Naive thymus-derived CD8-positive, alpha-beta T cell (primary cell): ENCODE measurements at regions not wholly inside any gene's neighbourhood (a gene's known extent, or its start where the extent isn't known, plus 50 kb on each side); places are given as distances from the start of the nearest gene placed in this dataset.

Experiments
- ATAC-seq, 2 donors: fragments of 150-1000 bp; cut with Tn5 transposase in 1 of 2; sonication (Bioruptor Pico), chemical (Tn5 transposase) in 1 of 2; 1 replicate in 1 of 2; 2 replicates in 1 of 2; pipeline ENCODE4 v1.10.0; 2021; ENCODE audit warnings: mild to moderate bottlenecking in 2 of 2, moderate library complexity in 2 of 2
- POLR2A ChIA-PET: fragments of 350-600 bp; sonication (Branson Sonifier 250); formaldehyde crosslinking; loops from one replicate; lab custom pipeline; 2021; ENCODE audit warnings: antibody characterized with exemption; lab: Charles Lee
- DNase-seq, 10 donors: peaks; one replicate each; pipeline versions ENCODE4 v3.0.0 to v3.0.0-alpha.2; 2020 to 2022
- H3K27ac Mint-ChIP-seq, 10 donors: one replicate each; pipeline ENCODE4 v1.8.0; 2020 to 2022; ENCODE audit warnings: mild to moderate bottlenecking in 10 of 10, mixed read lengths in 10 of 10, moderate library complexity in 4 of 10, inconsistent platforms in 1 of 10
- H3K27me3 Mint-ChIP-seq, 5 donors: one replicate each; pipeline ENCODE4 v1.8.0; 2021 to 2022; ENCODE audit warnings: mixed read lengths in 5 of 5
- H3K36me3 Mint-ChIP-seq, 3 donors: one replicate each; pipeline ENCODE4 v1.8.0; 2020 to 2022; ENCODE audit warnings: mixed read lengths in 3 of 3, mild to moderate bottlenecking in 2 of 3, inconsistent platforms in 1 of 3
- H3K4me1 Mint-ChIP-seq, 4 donors: one replicate each; pipeline ENCODE4 v1.8.0; 2021 to 2022; ENCODE audit warnings: mixed read lengths in 4 of 4
- H3K4me3 Mint-ChIP-seq, 10 donors: one replicate each; pipeline ENCODE4 v1.8.0; 2020 to 2022; ENCODE audit warnings: mild to moderate bottlenecking in 10 of 10, mixed read lengths in 10 of 10, moderate library complexity in 6 of 10, inconsistent platforms in 1 of 10
- H3K9me3 Mint-ChIP-seq, 9 donors: one replicate each; pipeline ENCODE4 v1.8.0; 2020 to 2022; ENCODE audit warnings: mixed read lengths in 9 of 9, mild to moderate bottlenecking in 3 of 9, inconsistent platforms in 1 of 9, moderate library complexity in 1 of 9

GRCh38 chr4:161206528-161207080, 957.2 kb downstream of the FSTL5 start:
- DNase-seq = no peak
- H3K4me1 Mint-ChIP-seq = no peaks in the 10 kb centered on the region
- no peak overlapping the region for H3K4me3 Mint-ChIP-seq
- H3K36me3 Mint-ChIP-seq = no peaks in the 10 kb centered on the region
- H3K9me3 Mint-ChIP-seq = peaks cover 0 to 23% (median 7%) of the 10 kb centered on the region in 9 donors
- no peak overlapping the region for H3K27ac Mint-ChIP-seq
- no peaks in the 10 kb centered on the region for H3K27me3 Mint-ChIP-seq
- ATAC-seq = no peak
- POLR2A ChIA-PET = no interaction called here

GRCh38 chr4:161203865-161204264, 959.9 kb downstream of the FSTL5 start:
- POLR2A ChIA-PET = no interaction called here
- ATAC-seq (no peak), DNase-seq (no peak)
- Mint-ChIP-seq H3K4me3 (no peak overlapping the region), H3K27ac (no peak overlapping the region), H3K4me1 (no peaks in the 10 kb centered on the region), H3K27me3 (no peaks in the 10 kb centered on the region), H3K9me3 (peaks cover 0 to 13% (median 5%) of the 10 kb centered on the region in 9 donors), H3K36me3 (no peaks in the 10 kb centered on the region)

- Mint-ChIP-seq H3K4me1 (no peaks in the 10 kb centered on the region), H3K4me3 (no peak overlapping the region)
- POLR2A ChIA-PET = no interaction called here
These were observed 965.9 kb downstream of the FSTL5 start for GRCh38 chr4:161197912-161198311.

GRCh38 chr4:161197474-161197873, 966.3 kb downstream of the FSTL5 start:
- Mint-ChIP-seq H3K27ac (no peak overlapping the region), H3K9me3 (peaks cover 0 to 26% (median 7%) of the 10 kb centered on the region in 9 donors), H3K27me3 (no peaks in the 10 kb centered on the region), H3K4me3 (no peak overlapping the region), H3K4me1 (no peaks in the 10 kb centered on the region), H3K36me3 (no peaks in the 10 kb centered on the region)
- ATAC-seq (no peak), DNase-seq (no peak)
- POLR2A ChIA-PET = no interaction called here

More at GRCh38 chr4:161197912-161198311, 965.9 kb downstream of the FSTL5 start:
- Mint-ChIP-seq H3K36me3 (no peaks in the 10 kb centered on the region), H3K9me3 (peaks cover 0 to 26% (median 7%) of the 10 kb centered on the region in 9 donors), H3K27ac (no peak overlapping the region), H3K27me3 (no peaks in the 10 kb centered on the region)
- ATAC-seq (no peak), DNase-seq (no peak)

- H3K9me3 Mint-ChIP-seq = peaks cover 0 to 20% (median 4%) of the 10 kb centered on the region in 9 donors
- no peak overlapping the region for H3K4me3 Mint-ChIP-seq
- ATAC-seq = no peak
- no peaks in the 10 kb centered on the region for H3K4me1 Mint-ChIP-seq
- H3K27me3 Mint-ChIP-seq = no peaks in the 10 kb centered on the region
- DNase-seq = no peak
- H3K27ac Mint-ChIP-seq = no peak overlapping the region
- POLR2A ChIA-PET = no interaction called here
- no peaks in the 10 kb centered on the region for H3K36me3 Mint-ChIP-seq
These were observed 974.3 kb downstream of the FSTL5 start for GRCh38 chr4:161189286-161190134.

GRCh38 chr4:161188578-161188977, 975.2 kb downstream of the FSTL5 start:
- Mint-ChIP-seq H3K4me3 (no peak overlapping the region), H3K27me3 (no peaks in the 10 kb centered on the region), H3K36me3 (no peaks in the 10 kb centered on the region), H3K27ac (no peak overlapping the region), H3K4me1 (no peaks in the 10 kb centered on the region), H3K9me3 (peaks cover 0 to 13% (median 4%) of the 10 kb centered on the region in 9 donors)
- DNase-seq = no peak
- ATAC-seq = no peak
- POLR2A ChIA-PET = no interaction called here

GRCh38 chr4:161187569-161187968, 976.2 kb downstream of the FSTL5 start:
- H3K27me3 Mint-ChIP-seq = no peaks in the 10 kb centered on the region
- POLR2A ChIA-PET = no interaction called here
- no peaks in the 10 kb centered on the region for H3K4me1 Mint-ChIP-seq
- DNase-seq (no peak), ATAC-seq (no peak)
- no peak overlapping the region for H3K27ac Mint-ChIP-seq
- no peaks in the 10 kb centered on the region for H3K36me3 Mint-ChIP-seq
- peaks cover 0 to 16% (median 4%) of the 10 kb centered on the region in 9 donors for H3K9me3 Mint-ChIP-seq
- no peak overlapping the region for H3K4me3 Mint-ChIP-seq

- Mint-ChIP-seq H3K4me1 (no peaks in the 10 kb centered on the region), H3K4me3 (no peak overlapping the region), H3K27ac (no peak overlapping the region), H3K36me3 (no peaks in the 10 kb centered on the region), H3K9me3 (peaks cover 0 to 16% (median 4%) of the 10 kb centered on the region in 9 donors), H3K27me3 (no peaks in the 10 kb centered on the region)
- DNase-seq = no peak
- ATAC-seq = no peak
- POLR2A ChIA-PET = no interaction called here
These were observed 977.0 kb downstream of the FSTL5 start for GRCh38 chr4:161186750-161187149.

GRCh38 chr4:161186012-161186411, 977.8 kb downstream of the FSTL5 start:
- Mint-ChIP-seq H3K9me3 (peaks cover 0 to 16% (median 2%) of the 10 kb centered on the region in 9 donors), H3K27ac (no peak overlapping the region), H3K4me3 (no peak overlapping the region), H3K27me3 (no peaks in the 10 kb centered on the region), H3K4me1 (no peaks in the 10 kb centered on the region), H3K36me3 (no peaks in the 10 kb centered on the region)
- DNase-seq (no peak), ATAC-seq (no peak)
- POLR2A ChIA-PET = no interaction called here

GRCh38 chr4:161183729-161184128, 980.1 kb downstream of the FSTL5 start:
- peaks cover 0 to 21% (median 2%) of the 10 kb centered on the region in 9 donors for H3K9me3 Mint-ChIP-seq

GRCh38 chr4:161182913-161183312, 980.9 kb downstream of the FSTL5 start:
- no peak overlapping the region for H3K4me3 Mint-ChIP-seq

More at GRCh38 chr4:161183729-161184128, 980.1 kb downstream of the FSTL5 start:
- DNase-seq (no peak), ATAC-seq (no peak)
- Mint-ChIP-seq H3K4me1 (no peaks in the 10 kb centered on the region), H3K36me3 (no peaks in the 10 kb centered on the region), H3K27me3 (no peaks in the 10 kb centered on the region), H3K4me3 (no peak overlapping the region), H3K27ac (no peak overlapping the region)
- POLR2A ChIA-PET = no interaction called here

GRCh38 chr4:161178310-161178709, 985.5 kb downstream of the FSTL5 start:
- H3K36me3 Mint-ChIP-seq = no peaks in the 10 kb centered on the region
- H3K27ac Mint-ChIP-seq = no peak overlapping the region
- peaks cover 0 to 22% (median 4%) of the 10 kb centered on the region in 9 donors for H3K9me3 Mint-ChIP-seq
- ATAC-seq = no peak
- H3K27me3 Mint-ChIP-seq = no peaks in the 10 kb centered on the region
- DNase-seq = no peak
- POLR2A ChIA-PET = no interaction called here
- no peak overlapping the region for H3K4me3 Mint-ChIP-seq
- no peaks in the 10 kb centered on the region for H3K4me1 Mint-ChIP-seq

More at GRCh38 chr4:161182913-161183312, 980.9 kb downstream of the FSTL5 start:
- DNase-seq (no peak), ATAC-seq (no peak)
- Mint-ChIP-seq H3K27ac (no peak overlapping the region), H3K27me3 (no peaks in the 10 kb centered on the region), H3K36me3 (no peaks in the 10 kb centered on the region), H3K4me1 (no peaks in the 10 kb centered on the region), H3K9me3 (peaks cover 0 to 21% (median 6%) of the 10 kb centered on the region in 9 donors)
- POLR2A ChIA-PET = no interaction called here

GRCh38 chr4:161172396-161173026, 991.3 kb downstream of the FSTL5 start:
- DNase-seq (no peak), ATAC-seq (no peak)
- Mint-ChIP-seq H3K4me1 (no peaks in the 10 kb centered on the region), H3K27me3 (no peaks in the 10 kb centered on the region), H3K9me3 (peaks cover 0 to 21% (median 1%) of the 10 kb centered on the region in 9 donors), H3K4me3 (no peak overlapping the region), H3K36me3 (no peaks in the 10 kb centered on the region), H3K27ac (no peak overlapping the region)
- POLR2A ChIA-PET = no interaction called here
